VCaP (cell line): ENCODE measurements at regions not wholly inside any gene's neighbourhood (a gene's known extent, or its start where the extent isn't known, plus 50 kb on each side); places are given as distances from the start of the nearest gene placed in this dataset.

Experiments
- H3K27ac ChIP-seq: fragments of 450-650 bp; 2 replicates; pipeline ENCODE4 v1.5.1; 2017
- TF ChIP-seq, protein P1 (sequence below): fragments of 450-650 bp; conservative IDR thresholded peaks from 2 replicates; pipeline ENCODE4 v1.5.1; 2017; ENCODE audit warnings: mild to moderate bottlenecking, moderate library complexity

DNA sequence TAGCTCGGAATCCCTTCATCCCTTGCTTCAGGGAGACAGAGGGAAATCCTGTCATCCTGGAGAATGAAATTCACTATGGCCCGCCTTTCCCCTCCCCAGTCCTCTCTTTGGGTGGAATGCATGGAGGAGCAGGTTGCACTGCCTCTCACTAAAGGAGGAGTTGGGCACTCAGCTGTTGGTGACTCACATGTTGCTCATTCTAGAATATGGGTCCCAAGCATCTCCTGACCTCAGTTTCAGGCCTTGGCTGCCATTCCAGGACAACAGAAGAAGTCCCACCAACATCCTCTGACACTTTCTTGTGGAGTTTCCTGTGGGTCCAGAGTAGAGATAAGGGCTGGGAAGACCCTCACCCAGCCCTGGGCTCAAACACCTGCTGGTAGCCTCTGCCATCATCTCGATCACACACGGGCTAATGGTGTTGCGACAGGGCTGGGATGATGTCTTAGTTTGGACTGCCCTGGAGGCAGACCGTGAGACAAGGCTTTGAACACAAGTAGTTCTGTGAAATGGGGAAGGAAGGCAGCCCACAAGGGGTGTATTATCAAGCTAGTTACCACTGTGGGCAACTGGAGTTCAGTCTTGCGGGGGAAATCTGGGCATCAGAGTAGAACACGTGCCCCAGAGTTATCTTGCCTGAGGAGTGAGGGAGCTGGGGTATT is 52.4 kb upstream of the RNF24 start:
- TF ChIP-seq, protein P1, sequence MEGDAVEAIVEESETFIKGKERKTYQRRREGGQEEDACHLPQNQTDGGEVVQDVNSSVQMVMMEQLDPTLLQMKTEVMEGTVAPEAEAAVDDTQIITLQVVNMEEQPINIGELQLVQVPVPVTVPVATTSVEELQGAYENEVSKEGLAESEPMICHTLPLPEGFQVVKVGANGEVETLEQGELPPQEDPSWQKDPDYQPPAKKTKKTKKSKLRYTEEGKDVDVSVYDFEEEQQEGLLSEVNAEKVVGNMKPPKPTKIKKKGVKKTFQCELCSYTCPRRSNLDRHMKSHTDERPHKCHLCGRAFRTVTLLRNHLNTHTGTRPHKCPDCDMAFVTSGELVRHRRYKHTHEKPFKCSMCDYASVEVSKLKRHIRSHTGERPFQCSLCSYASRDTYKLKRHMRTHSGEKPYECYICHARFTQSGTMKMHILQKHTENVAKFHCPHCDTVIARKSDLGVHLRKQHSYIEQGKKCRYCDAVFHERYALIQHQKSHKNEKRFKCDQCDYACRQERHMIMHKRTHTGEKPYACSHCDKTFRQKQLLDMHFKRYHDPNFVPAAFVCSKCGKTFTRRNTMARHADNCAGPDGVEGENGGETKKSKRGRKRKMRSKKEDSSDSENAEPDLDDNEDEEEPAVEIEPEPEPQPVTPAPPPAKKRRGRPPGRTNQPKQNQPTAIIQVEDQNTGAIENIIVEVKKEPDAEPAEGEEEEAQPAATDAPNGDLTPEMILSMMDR = no peak
- H3K27ac ChIP-seq = no peak overlapping the region

DNA sequence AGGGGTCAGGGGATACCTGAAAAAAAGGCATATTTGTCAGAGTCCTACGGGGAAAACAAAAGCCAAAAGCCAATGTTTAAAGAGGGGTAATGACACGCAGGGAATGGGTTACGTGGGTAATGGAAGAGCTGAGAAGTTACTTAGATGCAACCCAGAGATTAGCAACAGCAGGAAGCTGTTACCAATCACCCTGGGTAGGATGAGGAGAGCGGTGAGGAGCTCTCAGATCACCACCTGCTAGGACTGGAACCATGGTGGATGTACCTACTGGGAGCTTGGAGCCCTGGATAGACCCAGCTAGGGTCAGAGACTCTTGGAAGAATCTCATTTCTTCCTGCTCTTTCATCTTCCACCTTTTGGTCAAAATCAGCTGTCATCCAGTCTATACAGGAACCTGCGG is 51.2 kb upstream of the RNF24 start:
- H3K27ac ChIP-seq = no peak overlapping the region
- TF ChIP-seq, protein P1 = no peak

DNA sequence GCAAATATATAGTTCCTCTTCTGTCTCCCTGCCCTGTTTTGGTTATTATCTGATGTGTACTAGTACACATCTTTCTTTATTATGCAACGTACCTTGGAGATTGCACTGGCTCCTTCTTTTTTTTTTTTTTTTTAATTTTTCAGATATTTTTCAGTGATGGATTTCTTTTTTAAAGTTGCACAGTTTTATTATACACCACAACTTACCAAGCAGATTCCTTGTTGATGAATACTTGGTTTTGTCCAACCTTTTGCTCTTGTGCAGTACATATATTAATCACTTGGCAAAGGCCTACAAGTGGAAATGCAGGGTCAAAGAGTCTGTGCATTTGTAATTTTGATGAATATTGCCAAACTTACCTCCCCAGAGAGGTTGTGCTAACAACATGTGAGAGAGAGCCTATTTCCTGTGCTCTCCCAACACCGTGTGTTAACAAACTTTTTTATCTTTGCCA is 50.1 kb upstream of the RNF24 start:
- peak overlapping the region; percentile 74 for H3K27ac ChIP-seq
- TF ChIP-seq, protein P1 = no peak
